HEK293T (cell line): ENCODE measurements at regions not wholly inside any gene's neighbourhood (a gene's known extent, or its start where the extent isn't known, plus 50 kb on each side); places are given as distances from the start of the nearest gene placed in this dataset.

ENCODE experiments used
- ARNT ChIP-seq: fragments of 450-650 bp; IDR thresholded peaks from 2 replicates; pipeline ENCODE4 v1.6.1; 2017; ENCODE audit warnings: mild to moderate bottlenecking
- BHLHE40 ChIP-seq: fragments of 450-650 bp; IDR thresholded peaks from 2 replicates; pipeline ENCODE4 v1.6.1; 2016; ENCODE audit warnings: mild to moderate bottlenecking, moderate library complexity, borderline replicate concordance
- CTBP1 ChIP-seq: fragments of 450-650 bp; IDR thresholded peaks from 2 replicates; pipeline ENCODE4 v1.6.1; 2016; ENCODE audit warnings: borderline replicate concordance
- FOXA1 ChIP-seq: fragments of 450-650 bp; IDR thresholded peaks from 2 replicates; pipeline ENCODE4 v1.6.1; 2016; ENCODE audit warnings: mild to moderate bottlenecking
- FOXK2 ChIP-seq: fragments of 450-650 bp; IDR thresholded peaks from 2 replicates; pipeline ENCODE4 v1.6.1; 2016; ENCODE audit warnings: mild to moderate bottlenecking
- FOXM1 ChIP-seq: fragments of 450-650 bp; IDR thresholded peaks from 2 replicates; pipeline ENCODE4 v1.6.1; 2017; ENCODE audit warnings: mild to moderate bottlenecking, borderline replicate concordance
- LEF1 ChIP-seq: fragments of 450-650 bp; IDR thresholded peaks from 2 replicates; pipeline ENCODE4 v1.6.1; 2017; ENCODE audit warnings: mild to moderate bottlenecking, borderline replicate concordance
- NFRKB ChIP-seq: fragments of 450-650 bp; IDR thresholded peaks from 2 replicates; pipeline ENCODE4 v1.6.1; 2016; ENCODE audit warnings: mild to moderate bottlenecking, moderate library complexity
- SP1 ChIP-seq: fragments of 450-650 bp; IDR thresholded peaks from 2 replicates; pipeline ENCODE4 v1.6.1; 2017
- SUZ12 ChIP-seq: fragments of 450-650 bp; IDR thresholded peaks from 2 replicates; pipeline ENCODE4 v1.6.1; 2016; ENCODE audit warnings: mild to moderate bottlenecking
- TARDBP ChIP-seq: fragments of 450-650 bp; IDR thresholded peaks from 2 replicates; pipeline ENCODE4 v1.6.1; 2016
- TF ChIP-seq, protein P1 (sequence below): fragments of 450-650 bp; IDR thresholded peaks from 2 replicates; pipeline ENCODE4 v1.6.1; 2016

DNA sequence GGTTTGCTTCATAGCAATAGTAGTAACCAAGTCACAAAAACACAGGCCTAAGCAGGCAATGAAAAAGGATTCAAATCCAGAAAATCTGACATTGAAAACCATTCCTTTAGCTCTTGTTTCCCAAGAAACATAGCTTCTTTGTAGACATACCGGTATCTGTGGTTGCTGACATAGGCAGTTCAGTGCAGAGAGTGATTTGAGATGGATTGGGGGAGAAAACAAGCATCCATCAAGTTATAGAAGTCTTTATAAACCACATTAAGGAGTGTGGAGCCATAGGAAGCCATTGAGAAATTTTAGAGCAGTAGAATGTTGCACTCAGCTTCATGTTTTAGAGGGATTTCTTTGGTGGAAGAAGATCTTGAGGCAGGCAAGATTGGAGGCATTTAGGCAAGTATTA lies 91.2 kb upstream of the MARCKS start:
- TF ChIP-seq SP1, result no peak
- TF ChIP-seq FOXA1, result no peak
- TF ChIP-seq, protein P1, sequence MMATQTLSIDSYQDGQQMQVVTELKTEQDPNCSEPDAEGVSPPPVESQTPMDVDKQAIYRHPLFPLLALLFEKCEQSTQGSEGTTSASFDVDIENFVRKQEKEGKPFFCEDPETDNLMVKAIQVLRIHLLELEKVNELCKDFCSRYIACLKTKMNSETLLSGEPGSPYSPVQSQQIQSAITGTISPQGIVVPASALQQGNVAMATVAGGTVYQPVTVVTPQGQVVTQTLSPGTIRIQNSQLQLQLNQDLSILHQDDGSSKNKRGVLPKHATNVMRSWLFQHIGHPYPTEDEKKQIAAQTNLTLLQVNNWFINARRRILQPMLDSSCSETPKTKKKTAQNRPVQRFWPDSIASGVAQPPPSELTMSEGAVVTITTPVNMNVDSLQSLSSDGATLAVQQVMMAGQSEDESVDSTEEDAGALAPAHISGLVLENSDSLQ, result no peak
- TF ChIP-seq BHLHE40, result no peak
- no peak for TF ChIP-seq TARDBP
- no peak for TF ChIP-seq FOXK2
- no peak for TF ChIP-seq FOXM1
- TF ChIP-seq SUZ12, result no peak
- TF ChIP-seq NFRKB, result no peak
- no peak for TF ChIP-seq CTBP1
- TF ChIP-seq LEF1, result no peak
- no peak for TF ChIP-seq ARNT
